Fibroblast of lung (primary cell): ENCODE measurements at regions not wholly inside any gene's neighbourhood (a gene's known extent, or its start where the extent isn't known, plus 50 kb on each side); places are given as distances from the start of the nearest gene placed in this dataset.
A peak's percentile ranks its signal among the peaks of the same experiment; 100 is the strongest.

ENCODE experiments used
- DNase-seq, 2 donors: peaks; one replicate each; pipeline versions ENCODE4 v3.0.0 to v3.0.0-alpha.2; 2010; ENCODE audit warnings: low read depth in 2 of 2
- H2AFZ ChIP-seq: 2 replicates; pipeline ENCODE4 v1.5.1; 2012; ENCODE audit warnings: low read length, control low read depth, inconsistent platforms
- H3K27ac ChIP-seq: 2 replicates; pipeline ENCODE4 v1.5.1; 2011; ENCODE audit warnings: low read length, control low read depth; ENCODE audit not compliant: insufficient read depth
- H3K27me3 ChIP-seq: 2 replicates; pipeline ENCODE4 v1.5.1; 2011; ENCODE audit warnings: mild to moderate bottlenecking, low read length; ENCODE audit not compliant: control insufficient read depth, insufficient read depth
- H3K36me3 ChIP-seq: 2 replicates; pipeline ENCODE4 v1.5.1; 2011; ENCODE audit warnings: low read length; ENCODE audit not compliant: control insufficient read depth, insufficient read depth
- H3K4me1 ChIP-seq: 2 replicates; pipeline ENCODE4 v1.5.1; 2011; ENCODE audit warnings: low read length; ENCODE audit not compliant: control insufficient read depth, insufficient read depth; ENCODE audit errors: extremely low read depth
- H3K4me2 ChIP-seq: 2 replicates; pipeline ENCODE4 v1.5.1; 2011; ENCODE audit warnings: low read length, control low read depth; ENCODE audit not compliant: insufficient read depth; ENCODE audit errors: extremely low read depth
- H3K4me3 ChIP-seq, 4 experiments: fragments of 200-600 bp in 1 of 4; sonication (generic) in 1 of 4; replicated peaks in 1 of 4; 2 replicates each; pipeline ENCODE4 v1.5.1; 2011 to 2016; ENCODE audit warnings: low read length in 4 of 4, low read depth in 3 of 4, mild to moderate bottlenecking in 3 of 4, control low read depth in 2 of 4, inconsistent platforms in 1 of 4, mixed read lengths in 1 of 4; ENCODE audit not compliant: insufficient read depth in 1 of 4; ENCODE audit errors: control extremely low read depth in 1 of 4
- H3K79me2 ChIP-seq: 2 replicates; pipeline ENCODE4 v1.5.1; 2012; ENCODE audit warnings: mild to moderate bottlenecking, low read length, inconsistent platforms; ENCODE audit not compliant: control insufficient read depth, insufficient read depth
- H3K9ac ChIP-seq: 2 replicates; pipeline ENCODE4 v1.5.1; 2011; ENCODE audit warnings: mild to moderate bottlenecking, low read length, control low read depth; ENCODE audit not compliant: insufficient read depth
- H3K9me3 ChIP-seq: 2 replicates; pipeline ENCODE4 v1.5.1; 2012; ENCODE audit warnings: low read depth, low read length; ENCODE audit not compliant: control insufficient read depth, insufficient read depth
- H4K20me1 ChIP-seq: 2 replicates; pipeline ENCODE4 v1.5.1; 2011; ENCODE audit warnings: low read length; ENCODE audit not compliant: control insufficient read depth, insufficient read depth; ENCODE audit errors: extremely low read depth
- EZH2 ChIP-seq: IDR thresholded peaks from 2 replicates; pipeline ENCODE4 v1.5.1; 2012; ENCODE audit warnings: low read length, control low read depth, mild to moderate bottlenecking; ENCODE audit errors: missing control alignments
- TF ChIP-seq, protein P1 (sequence below), 2 donors: IDR thresholded peaks in 1 of 2; conservative IDR thresholded peaks in 1 of 2; 1 replicate in 1 of 2; 2 replicates in 1 of 2; pipeline ENCODE4 v1.5.1; 2011 to 2012; ENCODE audit warnings: low read length in 2 of 2, control low read depth in 1 of 2, inconsistent platforms in 1 of 2, low read depth in 1 of 2, mild to moderate bottlenecking in 1 of 2

DNA sequence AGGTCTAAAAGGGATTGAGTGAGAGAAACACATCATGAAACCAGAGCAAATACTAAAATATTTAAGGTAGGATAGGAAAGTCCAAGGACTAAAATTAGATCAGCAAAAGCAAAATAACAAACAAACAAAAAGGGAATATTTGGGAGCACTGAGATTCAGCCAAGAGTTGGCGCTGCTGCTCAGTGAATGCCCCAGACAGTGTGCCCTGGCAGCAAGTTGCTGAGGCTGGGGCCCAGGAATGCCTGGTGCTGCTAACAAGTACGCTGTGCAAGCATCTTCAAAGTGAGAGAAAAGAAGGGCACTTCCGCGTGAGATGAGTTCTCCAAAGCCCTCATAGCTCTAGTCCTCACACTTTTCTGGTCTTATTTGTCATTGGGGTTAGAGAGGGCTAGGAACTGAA is 603.3 kb downstream of the EFNA5 start:
- no peak overlapping the region for H3K9ac ChIP-seq
- no peaks in the 10 kb centered on the region for H3K79me2 ChIP-seq
- H3K4me3 ChIP-seq, result no peak overlapping the region
- H3K36me3 ChIP-seq, result no peaks in the 10 kb centered on the region
- H3K27ac ChIP-seq, result no peak overlapping the region
- H2AFZ ChIP-seq, result peak overlapping the region; percentile 26
- DNase-seq, result peak in 1 of 2 donors; percentile 9
- no peaks in the 10 kb centered on the region for H3K4me1 ChIP-seq
- H3K27me3 ChIP-seq, result no peaks in the 10 kb centered on the region
- TF ChIP-seq, protein P1, sequence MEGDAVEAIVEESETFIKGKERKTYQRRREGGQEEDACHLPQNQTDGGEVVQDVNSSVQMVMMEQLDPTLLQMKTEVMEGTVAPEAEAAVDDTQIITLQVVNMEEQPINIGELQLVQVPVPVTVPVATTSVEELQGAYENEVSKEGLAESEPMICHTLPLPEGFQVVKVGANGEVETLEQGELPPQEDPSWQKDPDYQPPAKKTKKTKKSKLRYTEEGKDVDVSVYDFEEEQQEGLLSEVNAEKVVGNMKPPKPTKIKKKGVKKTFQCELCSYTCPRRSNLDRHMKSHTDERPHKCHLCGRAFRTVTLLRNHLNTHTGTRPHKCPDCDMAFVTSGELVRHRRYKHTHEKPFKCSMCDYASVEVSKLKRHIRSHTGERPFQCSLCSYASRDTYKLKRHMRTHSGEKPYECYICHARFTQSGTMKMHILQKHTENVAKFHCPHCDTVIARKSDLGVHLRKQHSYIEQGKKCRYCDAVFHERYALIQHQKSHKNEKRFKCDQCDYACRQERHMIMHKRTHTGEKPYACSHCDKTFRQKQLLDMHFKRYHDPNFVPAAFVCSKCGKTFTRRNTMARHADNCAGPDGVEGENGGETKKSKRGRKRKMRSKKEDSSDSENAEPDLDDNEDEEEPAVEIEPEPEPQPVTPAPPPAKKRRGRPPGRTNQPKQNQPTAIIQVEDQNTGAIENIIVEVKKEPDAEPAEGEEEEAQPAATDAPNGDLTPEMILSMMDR (conservative IDR thresholded peaks at IDR 0.05 in 1 of 2, IDR thresholded peaks at IDR 0.05 in 1 of 2; ENCODE audit: low read depth in 1 of 2, low read length in 2 of 2), result no peak
- no peak for TF ChIP-seq EZH2
- H3K9me3 ChIP-seq, result no peaks in the 10 kb centered on the region
- H4K20me1 ChIP-seq, result no peaks in the 10 kb centered on the region
- no peak overlapping the region for H3K4me2 ChIP-seq

DNA sequence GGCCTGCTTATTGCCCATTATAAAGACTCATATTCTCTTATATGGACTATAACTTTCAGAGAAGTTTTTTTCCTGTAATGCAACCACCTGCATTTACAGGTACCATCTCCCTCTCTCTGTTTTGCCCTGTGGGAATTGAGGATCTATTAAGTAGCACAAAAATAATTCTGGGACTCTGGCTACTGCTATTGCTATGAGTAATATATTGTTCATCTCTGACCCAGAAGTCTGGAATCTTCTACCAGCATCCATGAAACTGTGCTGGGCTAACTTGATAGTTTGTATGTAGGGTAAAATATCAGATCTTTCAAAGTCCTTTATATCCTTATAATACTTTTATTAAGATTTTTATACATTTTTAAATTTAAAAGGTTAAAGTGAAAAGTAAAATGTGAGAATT is 607.2 kb downstream of the EFNA5 start:
- no peaks in the 10 kb centered on the region for H3K79me2 ChIP-seq
- no peaks in the 10 kb centered on the region for H3K4me1 ChIP-seq
- no peak overlapping the region for H3K27ac ChIP-seq
- no peak overlapping the region for H3K4me3 ChIP-seq
- no peaks in the 10 kb centered on the region for H4K20me1 ChIP-seq
- peak; percentile 3 to 27 for DNase-seq
- H3K4me2 ChIP-seq, result no peak overlapping the region
- no peaks in the 10 kb centered on the region for H3K9me3 ChIP-seq
- H3K9ac ChIP-seq, result no peak overlapping the region
- H2AFZ ChIP-seq, result no peak overlapping the region
- H3K27me3 ChIP-seq, result no peaks in the 10 kb centered on the region
- no peaks in the 10 kb centered on the region for H3K36me3 ChIP-seq
- TF ChIP-seq EZH2, result no peak
- TF ChIP-seq, protein P1 (conservative IDR thresholded peaks at IDR 0.05 in 1 of 2, IDR thresholded peaks at IDR 0.05 in 1 of 2; ENCODE audit: low read depth in 1 of 2, low read length in 2 of 2), result no peak

DNA sequence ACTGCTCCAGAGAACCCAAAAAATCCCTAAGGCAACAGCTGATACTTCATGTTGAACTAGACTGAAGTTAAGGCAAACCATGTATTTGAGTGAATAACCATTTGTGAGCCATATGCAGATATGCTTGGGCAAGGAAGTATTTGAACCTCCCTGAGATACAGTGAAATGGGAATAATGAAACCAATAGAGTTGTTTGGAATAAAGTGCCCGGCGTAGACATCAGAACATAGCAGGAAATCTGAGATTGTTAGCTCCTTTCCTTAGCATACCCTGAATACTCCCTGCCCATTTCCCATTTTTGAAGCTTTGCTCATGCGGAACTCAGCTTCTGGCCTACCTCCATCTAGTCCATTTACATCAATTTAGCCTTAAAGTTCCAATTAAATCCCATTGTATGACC is 611.9 kb downstream of the EFNA5 start:
- Histone ChIP-seq H3K27ac (no peak overlapping the region), H2AFZ (no peak overlapping the region), H3K27me3 (no peaks in the 10 kb centered on the region), H4K20me1 (no peaks in the 10 kb centered on the region), H3K9ac (no peak overlapping the region), H3K9me3 (no peaks in the 10 kb centered on the region), H3K4me3 (no peak overlapping the region), H3K4me2 (no peak overlapping the region), H3K36me3 (no peaks in the 10 kb centered on the region), H3K79me2 (no peaks in the 10 kb centered on the region), H3K4me1 (no peaks in the 10 kb centered on the region)
- DNase-seq, result no peak
- no peak for TF ChIP-seq EZH2
